HepG2 (cell line): ENCODE measurements at regions not wholly inside any gene's neighbourhood (a gene's known extent, or its start where the extent isn't known, plus 50 kb on each side); places are given as distances from the start of the nearest gene placed in this dataset.

Experiments used
- ARHGAP35 ChIP-seq: sonication (generic); formaldehyde crosslinking; IDR thresholded peaks from 2 replicates; pipeline ENCODE4 v1.9.0; 2022; ENCODE audit warnings: mild to moderate bottlenecking, inconsistent platforms, moderate library complexity, missing genetic modification reagents, borderline replicate concordance
- BHLHE40 ChIP-seq: IDR thresholded peaks from 2 replicates; pipeline ENCODE4 v1.6.1; 2011; ENCODE audit warnings: low read length, improper control_type of control experiment
- IRF2 ChIP-seq: IDR thresholded peaks from 2 replicates; pipeline ENCODE4 v1.6.1; 2018; ENCODE audit warnings: missing genetic modification reagents, missing compliant biosample characterization
- KLF9 ChIP-seq: IDR thresholded peaks from 2 replicates; pipeline ENCODE4 v1.6.1; 2016; ENCODE audit warnings: low read depth
- LBX2 ChIP-seq: sonication (generic); formaldehyde crosslinking; IDR thresholded peaks from 2 replicates; pipeline ENCODE4 v1.5.0; 2020; ENCODE audit warnings: missing genetic modification reagents, mild to moderate bottlenecking, borderline replicate concordance
- PAXIP1 ChIP-seq: sonication (generic); formaldehyde crosslinking; conservative IDR thresholded peaks from 2 replicates; pipeline ENCODE4 v1.4.0; 2020; ENCODE audit warnings: mild to moderate bottlenecking, missing genetic modification reagents, moderate library complexity
- RBAK ChIP-seq: sonication (generic); formaldehyde crosslinking; IDR thresholded peaks from 2 replicates; pipeline ENCODE4 v1.5.1; 2020; ENCODE audit warnings: mild to moderate bottlenecking, missing genetic modification reagents
- SATB2 ChIP-seq: sonication (generic); formaldehyde crosslinking; IDR thresholded peaks from 2 replicates; pipeline ENCODE4 v1.5.0; 2020; ENCODE audit warnings: missing genetic modification reagents
- SKIL ChIP-seq: sonication (generic); formaldehyde crosslinking; IDR thresholded peaks from 2 replicates; pipeline ENCODE4 v1.8.0; 2022; ENCODE audit warnings: missing genetic modification reagents, mild to moderate bottlenecking, moderate library complexity, borderline replicate concordance
- SP1 ChIP-seq, 2 experiments: fragments of 450-650 bp in 1 of 2; sonication (generic) in 1 of 2; formaldehyde crosslinking in 1 of 2; IDR thresholded peaks; 2 replicates each; pipeline versions ENCODE4 v1.4.0 to v1.6.1; 2016 to 2020; ENCODE audit warnings: missing genetic modification reagents in 1 of 2
- SP2 ChIP-seq: sonication (generic); formaldehyde crosslinking; IDR thresholded peaks from 2 replicates; pipeline ENCODE4 v1.5.1; 2020; ENCODE audit warnings: mild to moderate bottlenecking, missing genetic modification reagents
- TIGD3 ChIP-seq: sonication (generic); formaldehyde crosslinking; IDR thresholded peaks from 2 replicates; pipeline ENCODE4 v1.5.1; 2020; ENCODE audit warnings: mild to moderate bottlenecking, missing genetic modification reagents, borderline replicate concordance
- ZBTB42 ChIP-seq: sonication (generic); formaldehyde crosslinking; IDR thresholded peaks from 2 replicates; pipeline ENCODE4 v1.5.0; 2020; ENCODE audit warnings: mild to moderate bottlenecking, missing genetic modification reagents
- ZFP1 ChIP-seq: IDR thresholded peaks from 2 replicates; pipeline ENCODE4 v1.6.1; 2016
- ZFP82 ChIP-seq: sonication (generic); formaldehyde crosslinking; IDR thresholded peaks from 2 replicates; pipeline ENCODE4 v1.5.1; 2020; ENCODE audit warnings: mild to moderate bottlenecking, missing genetic modification reagents, borderline replicate concordance
- ZNF354B ChIP-seq: sonication (generic); formaldehyde crosslinking; IDR thresholded peaks from 2 replicates; pipeline ENCODE4 v1.8.0; 2022; ENCODE audit warnings: mild to moderate bottlenecking, missing genetic modification reagents
- ZNF530 ChIP-seq: sonication (generic); formaldehyde crosslinking; IDR thresholded peaks from 2 replicates; pipeline ENCODE4 v1.5.0; 2020; ENCODE audit warnings: low read depth, mild to moderate bottlenecking, missing genetic modification reagents
- ZNF615 ChIP-seq: sonication (generic); formaldehyde crosslinking; IDR thresholded peaks from 2 replicates; pipeline ENCODE4 v1.5.0; 2020; ENCODE audit warnings: mild to moderate bottlenecking, missing genetic modification reagents, borderline replicate concordance
- ZNF816 ChIP-seq: sonication (generic); formaldehyde crosslinking; IDR thresholded peaks from 2 replicates; pipeline ENCODE4 v1.8.0; 2022; ENCODE audit warnings: missing genetic modification reagents, mild to moderate bottlenecking, borderline replicate concordance
- ZSCAN9 ChIP-seq: IDR thresholded peaks from 2 replicates; pipeline ENCODE4 v1.6.1; 2016; ENCODE audit warnings: borderline replicate concordance
- ZXDC ChIP-seq: sonication (generic); formaldehyde crosslinking; IDR thresholded peaks from 2 replicates; pipeline ENCODE4 v1.5.0; 2020; ENCODE audit warnings: mild to moderate bottlenecking, missing genetic modification reagents

GRCh38 chr14:31945074-31945613 is 132.0 kb upstream of the ARHGAP5 start (continued):
- no peak for TF ChIP-seq SP1 (IDR thresholded peaks at IDR 0.05)
- TF ChIP-seq SP1 (CRISPR knock-in tag; IDR thresholded peaks at IDR 0.05): no peak
- TF ChIP-seq IRF2: 0 out of 2 replicates have a peak, but pooled peaks have one; percentile 6
- TF ChIP-seq LBX2: no peak
- no peak for TF ChIP-seq ZNF816 (CRISPR knock-in tag)
- no peak for TF ChIP-seq ZFP1 (CRISPR knock-in tag)
- TF ChIP-seq PAXIP1: no peak
- TF ChIP-seq ZSCAN9 (CRISPR knock-in tag): 0 out of 2 replicates have a peak, but pooled peaks have one; percentile 14
- TF ChIP-seq ZNF354B (CRISPR knock-in tag): no peak
- no peak for TF ChIP-seq TIGD3 (CRISPR knock-in tag)
- TF ChIP-seq ARHGAP35: no peak
- TF ChIP-seq ZNF615 (CRISPR knock-in tag): no peak
- no peak for TF ChIP-seq ZBTB42 (CRISPR knock-in tag)
- TF ChIP-seq SP2 (CRISPR knock-in tag): no peak
- TF ChIP-seq RBAK (CRISPR knock-in tag): no peak
- TF ChIP-seq SKIL (CRISPR knock-in tag): no peak
- no peak for TF ChIP-seq SATB2
- TF ChIP-seq ZFP82 (CRISPR knock-in tag): no peak
- no peak for TF ChIP-seq KLF9
- TF ChIP-seq ZXDC (CRISPR knock-in tag): 0 out of 2 replicates have a peak, but pooled peaks have one; percentile 88
- no peak for TF ChIP-seq BHLHE40
- no peak for TF ChIP-seq ZNF530
